Skeletal muscle satellite cell (primary cell): ENCODE measurements at regions not wholly inside any gene's neighbourhood (a gene's known extent, or its start where the extent isn't known, plus 50 kb on each side); places are given as distances from the start of the nearest gene placed in this dataset.
"Not testable (repeated sequence)": the region's sequence is repeated elsewhere in the genome, so short reads cannot be mapped to it uniquely, and the experiment has no call there.

Source experiments
- H3K27me3 ChIP-seq: 2 replicates; pipeline ENCODE4 v1.7.0; 2013; ENCODE audit warnings: low read length; ENCODE audit not compliant: control insufficient read depth, insufficient read depth
- H3K36me3 ChIP-seq: 2 replicates; pipeline ENCODE4 v1.7.0; 2013; ENCODE audit warnings: mild to moderate bottlenecking, control low read depth, low read length; ENCODE audit not compliant: insufficient read depth
- H3K4me1 ChIP-seq: 2 replicates; pipeline ENCODE4 v1.7.0; 2013; ENCODE audit warnings: low read length; ENCODE audit not compliant: control insufficient read depth, insufficient read depth
- H3K4me2 ChIP-seq: 2 replicates; pipeline ENCODE4 v1.7.0; 2013; ENCODE audit warnings: mild to moderate bottlenecking, low read length
- H3K4me3 ChIP-seq: 2 replicates; pipeline ENCODE4 v1.7.0; 2013; ENCODE audit warnings: low read length
- H3K9ac ChIP-seq: 2 replicates; pipeline ENCODE4 v1.7.0; 2013; ENCODE audit warnings: mild to moderate bottlenecking, low read depth, low read length, moderate library complexity
- H3K9me3 ChIP-seq: replicated peaks from 2 replicates; pipeline ENCODE4 v1.7.0; 2013; ENCODE audit warnings: mild to moderate bottlenecking, control low read depth, low read length

DNA sequence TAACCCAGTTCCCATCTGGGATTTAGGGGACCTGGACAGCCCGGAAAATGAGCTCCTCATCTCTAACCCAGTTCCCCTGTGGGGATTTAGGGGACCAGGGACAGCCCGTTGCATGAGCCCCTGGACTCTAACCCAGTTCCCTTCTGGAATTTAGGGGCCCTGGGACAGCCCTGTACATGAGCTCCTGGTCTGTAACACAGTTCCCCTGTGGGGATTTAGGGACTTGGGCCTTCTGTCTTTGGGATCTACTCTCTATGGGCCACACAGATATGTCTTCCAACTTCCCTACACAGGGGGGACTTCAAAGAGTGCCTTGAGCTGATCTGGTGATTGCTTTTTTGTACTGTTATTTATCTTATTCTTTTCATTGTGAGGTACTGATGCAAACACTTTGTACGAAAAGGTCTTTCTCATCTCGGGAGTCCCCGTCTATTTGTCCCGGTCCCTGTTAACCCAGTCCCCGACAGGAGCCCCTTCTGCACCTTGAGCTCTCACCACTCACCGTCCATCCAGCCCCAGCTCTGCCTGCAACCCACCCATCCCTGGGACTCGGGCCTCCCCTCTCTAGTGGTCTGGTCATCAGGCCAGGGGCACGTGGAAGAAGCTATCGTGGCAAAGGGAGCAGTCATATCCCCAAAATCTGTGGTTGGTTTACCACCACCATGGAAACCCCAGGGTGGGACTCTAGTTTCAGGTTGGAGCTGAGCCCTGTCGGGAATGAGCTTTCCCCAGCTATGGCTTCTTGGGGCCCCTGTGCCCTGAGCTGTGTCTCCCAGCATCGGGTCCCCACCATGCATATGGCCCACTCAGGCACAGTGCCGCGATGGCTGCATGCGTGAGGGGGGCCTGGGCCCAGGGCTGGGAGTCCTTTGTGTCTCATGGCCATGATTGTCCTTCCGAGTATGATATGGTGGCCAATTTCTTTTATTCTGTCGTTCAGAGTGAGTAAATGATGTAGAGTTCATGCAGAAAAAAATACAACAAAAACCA lies 270.4 kb upstream of the PLCXD1 start:
- H3K9me3 ChIP-seq, H3K27me3 ChIP-seq, H3K4me2 ChIP-seq, H3K36me3 ChIP-seq, H3K9ac ChIP-seq, H3K4me3 ChIP-seq, H3K4me1 ChIP-seq: not testable (repeated sequence)

- not testable (repeated sequence) for H3K27me3 ChIP-seq, H3K4me1 ChIP-seq, H3K9ac ChIP-seq, H3K4me3 ChIP-seq, H3K4me2 ChIP-seq, H3K9me3 ChIP-seq, H3K36me3 ChIP-seq
These were observed 267.2 kb upstream of the PLCXD1 start for GRCh38 chrX:13821-14443.

DNA sequence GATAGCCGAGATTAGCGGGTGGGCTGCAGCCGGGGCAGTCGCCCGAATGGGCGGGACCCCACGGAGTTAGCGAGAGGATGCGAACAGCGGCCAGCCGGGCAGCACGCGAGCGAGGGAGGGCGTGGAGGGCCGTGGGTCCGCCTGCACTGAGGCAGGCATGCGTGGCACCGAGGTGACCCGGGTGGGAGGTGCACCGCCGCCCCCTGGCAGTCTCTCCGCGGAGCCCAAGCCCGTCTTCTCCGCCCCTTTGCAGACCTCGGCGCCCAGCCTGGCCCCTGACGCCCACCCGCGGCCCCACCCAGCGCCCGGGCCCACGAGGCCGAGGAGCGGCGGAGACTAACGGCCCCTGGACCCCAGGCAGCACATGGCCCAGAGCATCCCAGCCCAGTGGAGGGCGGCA lies 266.7 kb upstream of the PLCXD1 start:
- not testable (repeated sequence) for H3K27me3 ChIP-seq, H3K9ac ChIP-seq, H3K4me3 ChIP-seq, H3K4me1 ChIP-seq, H3K4me2 ChIP-seq, H3K36me3 ChIP-seq, H3K9me3 ChIP-seq

- not testable (repeated sequence) for H3K36me3 ChIP-seq, H3K9ac ChIP-seq, H3K9me3 ChIP-seq, H3K4me3 ChIP-seq, H3K4me2 ChIP-seq, H3K27me3 ChIP-seq, H3K4me1 ChIP-seq
These were observed 262.3 kb upstream of the PLCXD1 start for GRCh38 chrX:18768-19454.

GRCh38 chrX:19455-19827 lies 261.7 kb upstream of the PLCXD1 start:
- H3K9ac ChIP-seq, H3K4me1 ChIP-seq, H3K36me3 ChIP-seq, H3K4me2 ChIP-seq, H3K4me3 ChIP-seq, H3K27me3 ChIP-seq, H3K9me3 ChIP-seq: not testable (repeated sequence)

DNA sequence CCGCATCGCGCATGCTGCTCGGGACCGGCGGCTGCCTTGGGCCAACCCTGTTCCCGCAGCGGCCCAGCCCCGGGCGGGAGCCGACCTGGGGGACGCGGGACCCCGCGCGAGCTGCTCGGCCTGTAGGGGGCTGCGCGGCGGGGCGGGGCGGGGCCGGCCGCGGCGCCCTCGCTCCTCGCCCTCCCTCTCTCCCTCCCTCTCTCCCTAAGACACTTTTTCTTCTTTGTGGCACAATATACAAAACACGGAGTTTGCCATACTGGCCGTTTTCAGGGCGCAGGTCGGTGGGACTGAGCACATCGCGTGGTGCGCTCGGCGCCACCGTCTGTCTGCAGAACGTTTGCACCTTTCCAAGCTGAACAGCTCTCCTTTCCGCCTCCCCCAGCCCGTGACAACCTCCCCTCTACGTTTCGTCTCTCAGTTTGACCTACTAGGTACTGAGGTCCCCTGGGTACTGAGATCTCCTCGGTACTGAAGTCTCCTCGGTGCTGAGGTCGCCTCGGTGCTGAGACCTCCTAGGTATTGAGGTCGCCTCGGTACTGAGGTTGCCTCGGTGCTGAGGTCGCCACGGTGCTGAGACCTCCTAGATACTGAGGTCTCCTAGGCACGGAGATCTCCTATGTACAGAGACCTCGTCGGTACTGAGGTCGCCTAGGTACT lies 261.1 kb upstream of the PLCXD1 start:
- peak overlapping the region; percentile 56 for H3K4me3 ChIP-seq
- H3K9ac ChIP-seq, result no peak overlapping the region
- peak overlapping the region; percentile 64 for H3K4me2 ChIP-seq
- no peaks in the 10 kb centered on the region for H3K27me3 ChIP-seq
- H3K4me1 ChIP-seq, result no peaks in the 10 kb centered on the region
- no peaks in the 10 kb centered on the region for H3K36me3 ChIP-seq
- no peaks in the 10 kb centered on the region for H3K9me3 ChIP-seq

DNA sequence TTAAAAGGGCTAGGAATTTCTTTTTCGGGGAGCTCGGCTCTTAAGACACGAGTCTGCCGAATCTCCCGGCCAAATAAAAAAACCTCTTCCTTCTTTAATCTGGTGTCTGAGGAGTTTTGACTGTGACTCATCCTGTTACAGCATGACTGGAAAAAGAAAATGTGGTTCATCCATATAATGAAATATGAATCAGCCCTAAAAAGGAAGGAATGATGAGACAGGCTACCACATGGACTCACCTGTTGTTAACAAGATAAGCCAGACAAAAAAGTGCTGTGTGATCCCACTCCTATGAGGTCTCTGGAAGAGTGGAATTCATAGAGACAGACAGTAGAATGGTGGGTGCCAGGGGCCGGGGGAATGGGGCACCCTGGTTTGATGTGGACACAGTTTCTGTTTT lies 257.0 kb upstream of the PLCXD1 start:
- H3K27me3 ChIP-seq, H3K4me2 ChIP-seq, H3K4me1 ChIP-seq, H3K36me3 ChIP-seq, H3K9ac ChIP-seq, H3K4me3 ChIP-seq, H3K9me3 ChIP-seq: not testable (repeated sequence)
